Activated CD4-positive, alpha-beta T cell treated with anti-CD3 and anti-CD28 coated beads for 48 hours (primary cell): ENCODE measurements at regions not wholly inside any gene's neighbourhood (a gene's known extent, or its start where the extent isn't known, plus 50 kb on each side); places are given as distances from the start of the nearest gene placed in this dataset.

Source experiments
- DNase-seq: peaks from one replicate; pipeline ENCODE4 v3.0.0-alpha.2; 2020

DNA sequence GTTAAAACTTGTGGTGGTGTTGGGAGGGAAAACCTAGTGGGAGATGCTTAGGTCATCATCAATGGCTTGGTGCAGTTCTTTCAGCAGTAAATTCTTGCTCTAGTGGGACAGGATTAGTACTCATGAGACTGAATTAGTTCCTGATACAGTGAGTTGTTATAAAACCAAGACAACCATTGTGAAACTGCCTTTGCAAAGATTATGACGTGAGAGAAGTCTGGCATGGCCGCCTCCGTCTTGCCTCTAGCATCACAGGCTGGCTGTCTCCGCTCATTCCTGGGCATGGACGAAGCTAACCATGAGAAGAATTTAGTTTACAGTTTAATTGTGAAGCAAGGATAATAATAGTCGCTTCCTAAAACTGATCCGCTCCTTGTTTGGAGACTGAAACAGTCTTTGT, 186.4 kb downstream of the KIF20B start:
- no peak for DNase-seq

DNA sequence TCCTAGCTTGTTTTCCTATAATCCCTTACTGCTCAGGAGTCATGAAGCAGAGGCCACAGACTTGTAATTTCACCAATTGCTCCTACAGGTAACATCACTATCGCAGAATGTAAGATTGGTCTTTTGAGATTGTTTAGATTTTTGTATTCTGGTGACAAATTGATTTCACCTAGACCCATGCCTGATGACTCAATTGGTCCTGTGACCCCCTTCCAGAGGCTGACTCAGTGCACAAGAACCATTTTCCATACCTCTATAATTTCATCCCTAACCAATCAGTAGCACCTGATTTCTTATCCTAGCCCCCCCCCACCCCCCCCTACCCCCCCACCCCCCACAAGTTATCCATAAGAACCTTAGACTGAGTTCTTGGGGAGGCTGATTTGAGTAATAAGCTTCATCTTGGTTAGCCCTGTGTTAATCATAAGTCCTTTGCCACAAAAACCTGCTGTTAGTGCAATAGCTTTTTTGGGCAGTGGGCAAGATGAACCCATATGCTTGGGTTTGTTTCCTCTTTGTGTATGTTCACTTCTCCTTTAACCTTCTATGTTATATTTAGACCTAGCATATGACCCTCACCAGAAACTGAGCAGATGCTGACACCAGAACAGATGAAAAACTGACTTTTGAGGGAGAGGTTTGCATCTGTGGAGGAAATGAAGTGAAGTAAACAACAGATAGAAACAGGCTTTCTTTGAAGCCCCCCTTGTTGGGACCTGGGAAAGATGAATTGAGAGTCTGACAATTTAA, 187.1 kb downstream of the KIF20B start:
- DNase-seq, result no peak

GRCh38 chr10:89889606-89890005, 188.2 kb downstream of the KIF20B start:
- no peak for DNase-seq

- no peak for DNase-seq
Observed at GRCh38 chr10:89891006-89891535, 189.7 kb downstream of the KIF20B start.

DNA sequence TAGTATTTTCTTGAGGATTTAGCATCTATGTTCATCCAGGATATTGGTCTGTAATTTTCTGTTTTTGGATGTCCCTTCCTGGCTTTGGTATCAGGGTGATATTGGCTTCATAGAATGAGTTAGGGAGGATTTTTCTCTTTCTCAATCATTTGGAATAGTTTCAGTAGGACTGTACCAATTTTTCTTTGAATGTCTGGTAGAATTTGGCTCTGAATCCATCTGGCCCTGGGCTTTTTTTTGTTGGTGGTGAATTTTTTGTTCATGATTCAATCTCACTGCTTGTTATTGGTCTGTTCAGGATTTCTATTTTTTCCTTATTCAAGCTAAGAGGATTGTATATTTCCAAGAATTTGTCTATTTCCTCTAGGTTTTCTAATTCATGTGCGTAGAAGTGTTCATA, 192.7 kb downstream of the KIF20B start:
- DNase-seq, result no peak

- no peak for DNase-seq
Observed at GRCh38 chr10:89900554-89900953, 199.2 kb downstream of the KIF20B start.

DNA sequence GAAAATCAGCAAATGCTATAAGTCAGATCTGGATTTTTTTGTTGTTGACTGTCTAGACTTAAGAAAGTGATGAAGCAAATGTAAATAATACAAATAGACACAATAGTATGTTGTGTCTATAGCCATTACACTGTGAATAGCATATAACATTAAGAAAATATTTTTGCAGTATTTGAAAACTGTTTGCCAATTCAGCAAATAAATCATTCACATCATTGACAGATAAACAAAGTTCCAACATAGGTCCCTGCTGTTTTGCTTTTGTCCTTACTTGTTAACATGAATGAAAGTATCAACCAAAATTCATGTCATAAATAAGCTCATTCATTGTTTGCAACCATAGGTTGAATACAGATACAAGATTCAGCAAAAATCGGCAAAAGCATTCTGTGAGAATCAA, 200.5 kb downstream of the KIF20B start:
- no peak for DNase-seq

- peak; percentile 15 for DNase-seq
Observed at GRCh38 chr10:89904755-89905154, 203.4 kb downstream of the KIF20B start.

DNA sequence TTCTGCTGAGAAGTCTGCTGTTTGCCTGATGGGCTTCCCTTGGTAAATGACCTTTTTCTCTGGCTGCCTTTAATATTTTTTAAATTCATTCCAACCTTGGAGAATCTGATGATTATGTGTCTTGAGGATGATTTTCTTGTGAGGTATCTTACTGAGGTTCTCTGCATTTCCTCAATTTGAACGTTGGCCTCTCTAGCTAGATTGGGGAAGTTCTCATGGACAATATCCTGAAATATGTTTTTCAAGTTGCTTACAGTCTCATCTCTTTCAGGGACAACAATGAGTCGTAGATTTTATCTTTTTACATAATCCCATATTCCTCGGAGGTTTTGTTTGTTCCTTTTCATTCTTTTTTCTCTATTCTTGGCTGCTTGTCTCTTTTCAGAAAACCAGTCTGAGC, 208.4 kb downstream of the KIF20B start:
- DNase-seq, result no peak

GRCh38 chr10:89915021-89915420, 213.6 kb downstream of the KIF20B start:
- DNase-seq, result no peak

DNA sequence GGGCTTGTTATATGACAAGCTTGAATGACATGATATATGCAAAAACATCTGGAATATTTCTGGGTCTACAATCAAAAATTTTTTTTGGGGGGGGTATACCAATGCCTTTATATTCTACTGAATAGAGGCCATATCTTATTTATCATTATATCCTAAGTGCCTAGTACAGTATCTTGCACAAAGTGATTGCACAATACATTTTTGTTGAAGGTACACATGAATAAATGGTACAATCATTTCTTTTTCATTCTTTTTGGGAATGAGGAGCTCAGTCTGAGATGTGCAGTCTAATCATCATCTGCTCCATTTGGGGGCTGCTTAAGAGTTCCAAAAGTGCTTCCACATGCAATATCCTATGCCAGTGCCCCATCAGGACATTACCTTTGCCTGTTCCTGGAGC, 214.6 kb downstream of the KIF20B start:
- DNase-seq, result no peak

- DNase-seq, result no peak
Observed at GRCh38 chr10:89916468-89917215, 215.3 kb downstream of the KIF20B start.

GRCh38 chr10:89921403-89921802, 220.0 kb downstream of the KIF20B start:
- DNase-seq, result no peak

DNA sequence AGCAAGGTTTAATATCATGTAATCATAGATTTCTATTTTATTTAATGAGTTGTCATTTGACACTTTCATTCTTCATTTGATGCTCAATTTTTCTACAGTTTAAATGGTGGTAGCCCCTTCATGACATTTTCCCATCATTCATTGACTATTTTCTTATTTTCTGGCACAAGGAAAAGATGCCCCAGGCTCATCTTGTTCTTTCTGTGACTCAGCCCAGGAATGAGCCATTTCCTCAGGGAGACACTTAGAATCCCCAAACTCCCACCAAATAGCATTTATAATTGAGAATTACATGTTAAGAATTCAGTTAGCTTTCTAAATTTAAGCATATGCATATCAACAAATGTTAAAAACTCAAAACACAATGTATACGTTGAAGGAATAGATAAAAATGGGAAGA, 222.3 kb downstream of the KIF20B start:
- no peak for DNase-seq

DNA sequence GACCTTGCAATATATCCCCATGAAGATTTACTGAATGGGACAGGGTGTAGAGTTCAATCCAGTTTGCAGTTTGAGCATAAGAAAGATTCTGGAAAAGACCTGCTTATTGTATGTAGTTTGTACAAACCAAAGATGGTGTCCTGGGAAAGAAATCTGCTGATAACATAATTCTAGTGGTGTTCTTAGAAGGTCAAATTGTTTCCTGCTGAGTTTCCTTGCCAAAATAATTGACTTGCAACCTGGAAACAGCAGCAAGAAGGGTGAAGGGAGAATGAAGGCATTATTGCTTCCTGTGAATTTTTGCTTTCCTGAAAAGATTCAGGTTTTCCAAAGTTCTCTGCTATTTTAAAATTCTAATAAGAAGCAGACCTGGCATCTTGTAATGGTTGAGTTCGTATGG, 222.9 kb downstream of the KIF20B start:
- DNase-seq, result no peak

DNA sequence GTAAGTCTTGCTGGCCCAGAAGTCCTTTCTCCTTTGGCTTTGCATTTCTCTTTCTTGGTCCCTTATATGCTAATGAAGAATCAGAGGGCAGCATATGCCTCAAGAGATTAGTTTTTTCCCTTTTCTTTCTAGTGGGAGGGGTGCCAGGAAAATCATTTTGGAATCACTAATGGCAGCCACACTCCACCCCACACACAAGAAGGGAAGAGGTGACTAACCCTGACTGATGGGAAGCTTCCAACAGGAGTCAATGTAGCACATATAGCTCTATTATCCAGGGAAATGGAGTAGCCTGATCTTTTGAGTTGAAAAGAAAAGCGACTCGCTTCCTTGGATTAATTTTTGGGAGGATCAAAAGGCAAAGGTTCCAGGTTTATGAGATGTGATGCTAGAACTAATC, 225.3 kb downstream of the KIF20B start:
- DNase-seq, result no peak

DNA sequence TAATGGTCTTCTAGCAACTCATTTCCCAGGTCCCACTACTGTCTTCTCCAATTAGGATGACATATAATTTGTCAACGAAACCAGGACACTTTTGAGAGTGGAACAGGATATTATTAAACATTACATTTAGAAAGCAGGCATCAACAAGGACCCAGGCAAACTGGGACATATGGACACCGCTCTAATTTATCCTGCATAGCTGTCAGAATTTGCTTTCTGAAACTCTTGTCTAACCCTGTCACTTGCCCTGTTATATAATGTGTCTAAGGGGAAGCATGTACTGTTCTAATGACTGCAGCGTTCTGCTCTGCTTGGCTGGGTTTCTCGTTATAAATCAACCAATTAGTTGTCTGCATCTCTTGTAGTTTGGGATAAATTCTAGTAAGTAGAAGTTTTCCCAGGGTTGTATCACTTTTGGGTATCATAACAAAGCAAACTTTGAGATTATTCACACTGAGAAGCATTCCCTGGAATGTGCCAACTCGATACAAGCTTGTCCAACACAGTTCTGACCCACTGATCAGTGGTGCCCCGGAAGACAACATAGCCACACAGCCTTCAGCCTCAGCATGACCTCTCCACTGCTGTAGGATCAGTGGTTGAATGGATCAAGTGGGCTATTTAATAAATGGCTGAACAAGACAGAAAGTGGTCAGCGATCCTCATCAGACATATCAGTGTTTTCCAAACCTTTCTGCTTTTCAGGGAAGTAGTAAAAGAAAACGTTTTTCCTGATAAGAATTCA, 228.1 kb downstream of the KIF20B start:
- DNase-seq, result no peak

GRCh38 chr10:89937494-89937893, 236.1 kb downstream of the KIF20B start:
- no peak for DNase-seq

DNA sequence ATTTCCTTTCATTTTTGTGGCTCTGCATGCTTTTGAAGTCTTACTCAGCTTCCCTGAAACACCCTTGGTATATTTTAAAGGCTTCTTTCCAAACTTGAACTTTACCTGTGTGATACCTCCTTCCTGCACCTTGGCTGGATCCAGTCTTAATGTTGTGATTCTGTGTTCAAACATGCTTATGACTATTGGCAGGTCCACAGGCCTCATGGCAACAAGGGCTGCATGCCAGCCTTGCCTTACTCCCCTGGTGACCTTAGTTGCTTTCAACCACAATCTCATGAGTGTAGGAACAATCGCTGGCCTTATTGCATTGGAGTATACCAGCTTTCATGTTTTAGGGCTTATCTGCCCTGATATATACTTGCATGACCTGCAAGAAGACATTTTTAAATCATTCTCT, 238.7 kb downstream of the KIF20B start:
- DNase-seq, result no peak

GRCh38 chr10:89942217-89942616, 240.8 kb downstream of the KIF20B start:
- no peak for DNase-seq

DNA sequence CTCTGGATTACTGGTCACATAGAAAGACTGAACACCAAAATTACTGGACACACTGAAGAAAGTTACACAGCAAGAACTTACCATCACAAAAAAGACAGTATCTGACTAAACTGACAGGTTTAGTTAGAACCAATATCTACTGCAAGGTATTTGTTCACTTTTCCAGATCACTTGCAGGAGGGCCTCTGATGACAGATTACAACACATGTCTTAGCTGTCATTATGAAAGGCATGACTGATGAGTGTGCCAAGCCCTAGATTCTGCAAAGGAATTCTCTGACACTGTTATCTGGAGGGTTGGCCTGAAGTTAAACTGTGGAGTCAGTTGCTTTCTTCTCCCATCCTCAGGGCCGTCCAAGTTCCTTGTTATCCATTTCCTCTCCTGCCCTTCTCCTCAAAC, 242.7 kb downstream of the KIF20B start:
- no peak for DNase-seq

- DNase-seq, result no peak
Observed at GRCh38 chr10:89946106-89946505, 244.7 kb downstream of the KIF20B start.

- no peak for DNase-seq
Observed at GRCh38 chr10:89949496-89949895, 248.1 kb downstream of the KIF20B start.

DNA sequence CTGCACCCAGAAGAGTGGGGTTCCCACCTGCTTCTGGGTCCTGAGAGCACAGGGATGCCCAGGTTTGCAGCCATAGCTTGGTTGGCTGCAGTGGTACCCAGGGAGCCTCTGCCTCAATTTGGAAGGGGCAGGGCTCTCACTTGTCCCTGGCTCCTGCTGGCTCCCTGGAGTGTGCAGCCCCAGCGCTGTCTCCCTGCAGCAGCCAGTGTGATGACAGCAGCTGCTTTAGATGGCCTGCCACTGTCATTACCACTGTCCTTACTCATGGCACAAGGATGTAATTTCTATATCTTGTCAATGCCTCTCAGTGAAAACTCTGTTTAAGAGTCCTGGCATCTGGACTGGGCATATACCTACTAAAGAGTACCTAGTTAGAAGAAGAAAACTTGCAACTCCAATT, 250.9 kb downstream of the KIF20B start:
- no peak for DNase-seq
